PC-3 (cell line): ENCODE measurements at regions not wholly inside any gene's neighbourhood (a gene's known extent, or its start where the extent isn't known, plus 50 kb on each side); places are given as distances from the start of the nearest gene placed in this dataset.

Source experiments
- ATAC-seq: fragments of 200-7000 bp; cut with Tn5 transposase; 2 replicates; pipeline ENCODE4 v1.9.1; 2020; ENCODE audit warnings: mild to moderate bottlenecking, moderate library complexity
- BruUV-seq: library from RNA; stranded (reverse); fragments of 400-500 nt; replicated peaks from 2 replicates; lab custom pipeline; 2021; lab: Mats Ljungman, UMichigan
- CTCF ChIA-PET: fragments of 300-600 bp; sonication (Branson Sonifier 250); formaldehyde crosslinking; loops from one replicate; lab custom pipeline; 2022; ENCODE audit warnings: antibody characterized with exemption; lab: Charles Lee
- POLR2A ChIA-PET: fragments of 300-600 bp; sonication (Branson Sonifier 250); formaldehyde crosslinking; loops from one replicate; lab custom pipeline; 2022; ENCODE audit warnings: antibody characterized with exemption; ENCODE audit not compliant: unreplicated experiment; lab: Charles Lee
- DNase-seq: peaks from one replicate; pipeline ENCODE4 v3.0.0-alpha.2; 2015
- H2AFZ ChIP-seq: fragments of 300-600 bp; sonication (generic); 2 replicates; pipeline ENCODE4 v1.6.0; 2016; ENCODE audit warnings: antibody characterized with exemption, low read length
- H3F3A ChIP-seq: fragments of 300-600 bp; sonication (generic); one replicate; pipeline ENCODE4 v1.6.0; 2017; ENCODE audit warnings: antibody characterized with exemption, low read length, control low read depth, mild to moderate bottlenecking; ENCODE audit not compliant: unreplicated experiment
- H3K27ac ChIP-seq: fragments of 300-600 bp; sonication (generic); 2 replicates; pipeline ENCODE4 v1.5.1; 2016; ENCODE audit warnings: mild to moderate bottlenecking, low read length
- H3K27me3 ChIP-seq: fragments of 300-600 bp; sonication (generic); 2 replicates; pipeline ENCODE4 v1.6.1; 2016; ENCODE audit warnings: low read length, mixed read lengths
- H3K36me3 ChIP-seq: fragments of 300-600 bp; sonication (generic); 2 replicates; pipeline ENCODE4 v1.6.1; 2016; ENCODE audit warnings: low read depth, mixed run types, low read length, mixed read lengths
- H3K4me1 ChIP-seq: fragments of 300-600 bp; sonication (generic); 2 replicates; pipeline ENCODE4 v1.5.1; 2016; ENCODE audit warnings: low read length; ENCODE audit not compliant: insufficient read depth
- H3K4me2 ChIP-seq: fragments of 300-600 bp; sonication (generic); 2 replicates; pipeline ENCODE4 v1.6.0; 2016; ENCODE audit warnings: low read length
- H3K4me3 ChIP-seq: fragments of 300-600 bp; sonication (generic); 2 replicates; pipeline ENCODE4 v1.5.1; 2016; ENCODE audit warnings: mild to moderate bottlenecking, low read length, mixed read lengths
- H3K79me2 ChIP-seq: fragments of 300-600 bp; sonication (generic); 2 replicates; pipeline ENCODE4 v1.6.1; 2017; ENCODE audit warnings: low read length, mixed read lengths
- H3K9ac ChIP-seq: fragments of 300-600 bp; sonication (generic); 2 replicates; pipeline ENCODE4 v1.6.0; 2016; ENCODE audit warnings: mild to moderate bottlenecking, low read length
- H3K9me2 ChIP-seq: fragments of 300-600 bp; sonication (generic); replicated peaks from 2 replicates; pipeline ENCODE4 v1.6.1; 2016; ENCODE audit warnings: mixed run types, low read length, mixed read lengths
- H3K9me3 ChIP-seq: fragments of 300-600 bp; sonication (generic); 2 replicates; pipeline ENCODE4 v1.6.1; 2016; ENCODE audit warnings: low read length, mixed read lengths
- H4K20me1 ChIP-seq: fragments of 300-600 bp; sonication (generic); 2 replicates; pipeline ENCODE4 v1.6.1; 2016; ENCODE audit warnings: low read length, mixed read lengths
- EZH2 ChIP-seq: fragments of 300-600 bp; sonication (generic); IDR thresholded peaks from one replicate; pipeline ENCODE4 v1.6.1; 2017; ENCODE audit warnings: antibody characterized with exemption, mild to moderate bottlenecking, low read length; ENCODE audit not compliant: unreplicated experiment
- EZH2phosphoT487 ChIP-seq: fragments of 300-600 bp; sonication (generic); IDR thresholded peaks from 2 replicates; pipeline ENCODE4 v1.6.1; 2018; ENCODE audit warnings: mild to moderate bottlenecking, antibody characterized with exemption, low read length, borderline replicate concordance
- intact Hi-C: fragments of 100-400 bp; cut with micrococcal nuclease; formaldehyde crosslinking; loops from 2 replicates; pipeline ENCODE4 v1.9.0; 2023
- TF ChIP-seq, protein P1 (sequence below): fragments of 300-600 bp; sonication (generic); conservative IDR thresholded peaks from 2 replicates; pipeline ENCODE4 v1.5.1; 2017; ENCODE audit warnings: antibody characterized with exemption, low read depth, mild to moderate bottlenecking, low read length

DNA sequence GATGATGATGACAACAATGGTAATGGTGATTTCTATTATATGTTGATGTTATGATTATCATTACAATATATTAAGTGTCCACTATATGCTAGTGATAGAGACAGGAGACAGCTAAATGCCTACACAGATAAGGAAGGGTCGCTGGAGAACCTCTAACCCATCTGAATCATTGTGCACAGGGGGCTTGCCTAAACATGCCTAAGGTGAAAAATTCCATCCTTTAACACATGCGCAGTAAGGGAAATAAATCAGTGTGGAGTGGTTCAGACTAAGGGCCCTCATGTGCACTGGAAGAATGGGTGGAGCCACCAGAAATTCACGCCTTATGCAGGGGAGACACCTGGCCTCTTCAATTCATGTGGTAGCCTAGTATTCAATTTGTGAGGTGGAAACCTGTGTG lies 120.4 kb downstream of the TPBG start:
- H3F3A ChIP-seq, result no peaks in the 10 kb centered on the region
- no peaks in the 10 kb centered on the region for H3K79me2 ChIP-seq
- H3K9me3 ChIP-seq, result peaks cover 17% of the 10 kb centered on the region
- BruUV-seq, result no TSS peak
- intact Hi-C loops, result no loop called here
- no peak overlapping the region for H3K4me2 ChIP-seq
- DNase-seq (no peak), ATAC-seq (no peak)
- H3K4me3 ChIP-seq, result no peak overlapping the region
- ChIA-PET POLR2A (no interaction called here), CTCF (no interaction called here)
- H3K27me3 ChIP-seq, result no peaks in the 10 kb centered on the region
- H3K9me2 ChIP-seq, result no peaks in the 10 kb centered on the region
- H3K27ac ChIP-seq, result no peak overlapping the region
- H3K36me3 ChIP-seq, result no peaks in the 10 kb centered on the region; the same call in 1 of the 2 replicates
- H2AFZ ChIP-seq, result no peak overlapping the region
- TF ChIP-seq EZH2 (no peak), EZH2phosphoT487 (no peak)
- TF ChIP-seq, protein P1, sequence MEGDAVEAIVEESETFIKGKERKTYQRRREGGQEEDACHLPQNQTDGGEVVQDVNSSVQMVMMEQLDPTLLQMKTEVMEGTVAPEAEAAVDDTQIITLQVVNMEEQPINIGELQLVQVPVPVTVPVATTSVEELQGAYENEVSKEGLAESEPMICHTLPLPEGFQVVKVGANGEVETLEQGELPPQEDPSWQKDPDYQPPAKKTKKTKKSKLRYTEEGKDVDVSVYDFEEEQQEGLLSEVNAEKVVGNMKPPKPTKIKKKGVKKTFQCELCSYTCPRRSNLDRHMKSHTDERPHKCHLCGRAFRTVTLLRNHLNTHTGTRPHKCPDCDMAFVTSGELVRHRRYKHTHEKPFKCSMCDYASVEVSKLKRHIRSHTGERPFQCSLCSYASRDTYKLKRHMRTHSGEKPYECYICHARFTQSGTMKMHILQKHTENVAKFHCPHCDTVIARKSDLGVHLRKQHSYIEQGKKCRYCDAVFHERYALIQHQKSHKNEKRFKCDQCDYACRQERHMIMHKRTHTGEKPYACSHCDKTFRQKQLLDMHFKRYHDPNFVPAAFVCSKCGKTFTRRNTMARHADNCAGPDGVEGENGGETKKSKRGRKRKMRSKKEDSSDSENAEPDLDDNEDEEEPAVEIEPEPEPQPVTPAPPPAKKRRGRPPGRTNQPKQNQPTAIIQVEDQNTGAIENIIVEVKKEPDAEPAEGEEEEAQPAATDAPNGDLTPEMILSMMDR, result no peak
- H4K20me1 ChIP-seq, result no peaks in the 10 kb centered on the region
- no peak overlapping the region for H3K9ac ChIP-seq
- H3K4me1 ChIP-seq, result no peaks in the 10 kb centered on the region

DNA sequence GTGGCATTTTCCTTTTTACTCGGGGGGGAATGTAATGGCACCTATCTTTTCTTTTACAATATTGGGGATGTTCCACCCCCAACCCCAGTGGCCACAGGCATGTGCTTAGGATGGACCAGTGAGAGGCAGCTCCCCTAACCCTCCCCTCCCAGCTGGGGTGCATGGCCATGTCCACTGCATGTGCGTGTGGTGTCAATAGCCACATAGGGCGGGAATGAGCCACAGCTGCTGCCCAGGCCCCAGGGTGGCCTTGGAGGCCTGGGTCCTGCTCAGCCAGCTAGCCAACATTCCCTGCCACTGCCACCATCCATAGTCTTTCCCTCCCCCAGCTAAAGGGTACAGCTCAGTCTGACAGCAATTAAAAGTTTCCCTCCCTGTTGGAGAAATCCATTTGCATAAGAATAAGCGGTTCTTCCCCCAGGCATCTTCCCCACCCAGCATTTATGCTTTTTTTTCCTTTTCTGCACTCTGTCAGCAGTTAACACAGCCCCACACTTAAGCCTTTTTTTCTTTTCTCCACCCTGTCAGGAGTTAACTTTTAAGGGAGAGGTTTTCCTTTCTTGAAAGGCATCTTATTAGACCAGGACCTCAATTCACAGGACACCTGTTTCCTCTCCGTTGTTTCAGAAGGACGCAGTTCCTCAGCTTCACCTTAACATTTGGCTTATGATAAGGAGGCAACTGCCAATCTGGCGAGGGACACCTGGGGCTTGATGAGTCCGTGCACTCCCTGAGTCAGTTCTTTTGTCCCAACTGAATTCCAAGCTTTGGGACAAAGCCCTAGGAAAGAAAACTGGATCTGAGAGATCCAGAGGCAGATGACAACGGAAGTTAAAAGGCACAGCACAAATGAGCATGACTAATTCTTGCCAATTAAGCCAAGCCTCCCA lies 121.4 kb downstream of the TPBG start:
- Histone ChIP-seq H3K9me3 (peaks cover 17% of the 10 kb centered on the region), H3K36me3 (no peaks in the 10 kb centered on the region; the same call in 1 of the 2 replicates), H4K20me1 (no peaks in the 10 kb centered on the region), H3K27ac (no peak overlapping the region), H3F3A (no peaks in the 10 kb centered on the region), H3K4me2 (no peak overlapping the region), H3K79me2 (no peaks in the 10 kb centered on the region), H3K9me2 (no peaks in the 10 kb centered on the region), H3K4me3 (no peak overlapping the region), H3K27me3 (no peaks in the 10 kb centered on the region), H2AFZ (no peak overlapping the region), H3K4me1 (no peaks in the 10 kb centered on the region), H3K9ac (no peak overlapping the region)
- DNase-seq (no peak), ATAC-seq (no peak)
- ChIA-PET POLR2A (no interaction called here), CTCF (no interaction called here)
- intact Hi-C loops, result no loop called here
- BruUV-seq, result no TSS peak
- TF ChIP-seq, protein P1, result no peak
- TF ChIP-seq EZH2phosphoT487 (no peak), EZH2 (no peak)

DNA sequence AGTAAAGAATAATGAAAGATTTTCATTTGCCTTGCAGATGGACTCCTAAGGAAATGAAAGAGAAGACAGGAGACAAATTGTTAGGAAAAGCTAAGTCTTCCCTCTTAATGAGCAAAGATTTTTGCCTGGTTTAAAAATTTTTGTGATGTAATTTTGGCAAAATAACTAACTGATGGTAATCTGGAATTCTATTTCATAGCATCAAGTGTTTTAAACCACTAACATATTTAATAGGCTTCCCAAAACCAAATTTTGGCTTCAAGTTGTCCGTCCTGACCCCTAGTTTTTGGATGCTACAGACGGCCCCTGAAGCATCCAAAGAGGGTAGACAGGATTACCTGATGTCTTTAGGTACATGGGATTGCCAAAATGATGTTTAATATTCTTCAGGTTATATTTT lies 124.3 kb downstream of the TPBG start:
- ATAC-seq (no peak), DNase-seq (no peak)
- intact Hi-C loops, result no loop called here
- Histone ChIP-seq H3K9me3 (peaks cover 17% of the 10 kb centered on the region), H3K27ac (no peak overlapping the region), H3F3A (no peaks in the 10 kb centered on the region), H3K4me1 (no peaks in the 10 kb centered on the region), H3K9me2 (no peaks in the 10 kb centered on the region), H3K79me2 (no peaks in the 10 kb centered on the region), H3K36me3 (no peaks in the 10 kb centered on the region; the same call in 1 of the 2 replicates), H4K20me1 (no peaks in the 10 kb centered on the region), H3K4me3 (no peak overlapping the region), H2AFZ (no peak overlapping the region), H3K9ac (no peak overlapping the region), H3K4me2 (no peak overlapping the region), H3K27me3 (no peaks in the 10 kb centered on the region)
- TF ChIP-seq EZH2phosphoT487 (no peak), EZH2 (no peak)
- TF ChIP-seq, protein P1, result no peak
- POLR2A ChIA-PET, result no interaction called here
- no TSS peak for BruUV-seq
- CTCF ChIA-PET, result no interaction called here
